NT2/D1 (cell line): ENCODE measurements at regions not wholly inside any gene's neighbourhood (a gene's known extent, or its start where the extent isn't known, plus 50 kb on each side); places are given as distances from the start of the nearest gene placed in this dataset.

Experiments
- DNase-seq: peaks from one replicate; pipeline ENCODE4 v3.0.0-alpha.2; 2011; ENCODE audit warnings: low read depth, low spot score
- H3K27me3 ChIP-seq: 2 replicates; pipeline ENCODE4 v1.6.0; 2011; ENCODE audit warnings: mild to moderate bottlenecking; ENCODE audit not compliant: insufficient read length, insufficient read depth
- H3K36me3 ChIP-seq: 2 replicates; pipeline ENCODE4 v1.6.1; 2011; ENCODE audit warnings: mild to moderate bottlenecking, low read length, mixed read lengths; ENCODE audit not compliant: insufficient read depth, insufficient read length
- H3K4me1 ChIP-seq: 2 replicates; pipeline ENCODE4 v1.5.1; 2011; ENCODE audit not compliant: insufficient read depth, insufficient read length
- H3K4me3 ChIP-seq: 2 replicates; pipeline ENCODE4 v1.5.1; 2011; ENCODE audit warnings: low read depth; ENCODE audit not compliant: insufficient read length
- H3K9ac ChIP-seq: 2 replicates; pipeline ENCODE4 v1.6.0; 2011; ENCODE audit warnings: low read depth; ENCODE audit not compliant: insufficient read length
- H3K9me3 ChIP-seq: 2 replicates; pipeline ENCODE4 v1.5.1; 2011; ENCODE audit warnings: mild to moderate bottlenecking, low read length; ENCODE audit not compliant: insufficient read depth
- SUZ12 ChIP-seq: IDR thresholded peaks from 2 replicates; pipeline ENCODE4 v1.6.1; 2011; ENCODE audit not compliant: insufficient read length, insufficient read depth; ENCODE audit errors: extremely low read depth
- YY1 ChIP-seq: IDR thresholded peaks from 2 replicates; pipeline ENCODE4 v1.6.1; 2011; ENCODE audit not compliant: insufficient read length, insufficient read depth
- ZNF274 ChIP-seq: IDR thresholded peaks from 2 replicates; pipeline ENCODE4 v1.6.1; 2011; ENCODE audit warnings: mild to moderate bottlenecking, low read depth, low read length

- Histone ChIP-seq H3K4me3 (no peak overlapping the region), H3K9ac (no peak overlapping the region), H3K9me3 (no peaks in the 10 kb centered on the region), H3K27me3 (no peaks in the 10 kb centered on the region), H3K36me3 (no peaks in the 10 kb centered on the region), H3K4me1 (peaks cover 3% of the 10 kb centered on the region)
- no peak for DNase-seq
- no peak for TF ChIP-seq ZNF274
- TF ChIP-seq SUZ12 = no peak
- no peak for TF ChIP-seq YY1
These were observed 130.2 kb upstream of the EEA1 start for GRCh38 chr12:93059288-93059687.

GRCh38 chr12:93059925-93060665 lies 131.0 kb upstream of the EEA1 start:
- TF ChIP-seq SUZ12 (no peak), YY1 (no peak), ZNF274 (no peak)
- Histone ChIP-seq H3K9me3 (no peaks in the 10 kb centered on the region), H3K27me3 (no peaks in the 10 kb centered on the region), H3K9ac (no peak overlapping the region), H3K36me3 (no peaks in the 10 kb centered on the region), H3K4me3 (no peak overlapping the region), H3K4me1 (peaks cover 3% of the 10 kb centered on the region)
- DNase-seq = no peak

GRCh38 chr12:93060666-93061472 lies 131.8 kb upstream of the EEA1 start:
- no peak for DNase-seq
- no peak for TF ChIP-seq SUZ12
- TF ChIP-seq ZNF274 = no peak
- TF ChIP-seq YY1 = no peak
- Histone ChIP-seq H3K36me3 (no peaks in the 10 kb centered on the region), H3K9me3 (no peaks in the 10 kb centered on the region), H3K4me1 (peaks cover 3% of the 10 kb centered on the region), H3K4me3 (no peak overlapping the region), H3K27me3 (no peaks in the 10 kb centered on the region), H3K9ac (no peak overlapping the region)

- no peak overlapping the region for H3K4me3 ChIP-seq
- no peaks in the 10 kb centered on the region for H3K9me3 ChIP-seq
- no peak for TF ChIP-seq SUZ12
- no peak for TF ChIP-seq YY1
- TF ChIP-seq ZNF274 = no peak
- no peak overlapping the region for H3K9ac ChIP-seq
- no peaks in the 10 kb centered on the region for H3K27me3 ChIP-seq
- no peak for DNase-seq
- H3K4me1 ChIP-seq = peaks cover 3% of the 10 kb centered on the region
- no peaks in the 10 kb centered on the region for H3K36me3 ChIP-seq
These were observed 132.7 kb upstream of the EEA1 start for GRCh38 chr12:93061473-93062419.

- Histone ChIP-seq H3K27me3 (peaks cover 5% of the 10 kb centered on the region), H3K4me1 (peaks cover 3% of the 10 kb centered on the region), H3K9ac (no peak overlapping the region), H3K36me3 (no peaks in the 10 kb centered on the region), H3K9me3 (no peaks in the 10 kb centered on the region), H3K4me3 (no peak overlapping the region)
- no peak for TF ChIP-seq YY1
- TF ChIP-seq ZNF274 = no peak
- DNase-seq = no peak
These were observed 136.8 kb upstream of the EEA1 start for GRCh38 chr12:93065896-93066295.

GRCh38 chr12:93072340-93072739 lies 143.2 kb upstream of the EEA1 start:
- Histone ChIP-seq H3K4me3 (no peak overlapping the region), H3K27me3 (peaks cover 5% of the 10 kb centered on the region), H3K9me3 (0 out of 2 replicates have a peak, but pooled peaks cover 2% of the 10 kb centered on the region), H3K4me1 (peaks cover 3% of the 10 kb centered on the region), H3K9ac (no peak overlapping the region), H3K36me3 (no peaks in the 10 kb centered on the region)
- TF ChIP-seq SUZ12 (no peak), YY1 (no peak), ZNF274 (no peak)
- no peak for DNase-seq
